ENCODE measurements at regions not wholly inside any gene's neighbourhood (a gene's known extent, or its start where the extent isn't known, plus 50 kb on each side); places are given as distances from the start of the nearest gene placed in this dataset.

GRCh38 chr9:82376677-82377232 lies 388.2 kb downstream of the SPATA31D1 start:
- DNase-seq (ENCODE audit: low read depth): no peak
- TF ChIP-seq CTCF (conservative IDR thresholded peaks at IDR 0.05; ENCODE audit: control insufficient read depth, insufficient read depth, low read depth, low read length): no peak
- no peak overlapping the region for H3K4me3 ChIP-seq (ENCODE audit: control insufficient read depth, low read depth, low read length)

DNA sequence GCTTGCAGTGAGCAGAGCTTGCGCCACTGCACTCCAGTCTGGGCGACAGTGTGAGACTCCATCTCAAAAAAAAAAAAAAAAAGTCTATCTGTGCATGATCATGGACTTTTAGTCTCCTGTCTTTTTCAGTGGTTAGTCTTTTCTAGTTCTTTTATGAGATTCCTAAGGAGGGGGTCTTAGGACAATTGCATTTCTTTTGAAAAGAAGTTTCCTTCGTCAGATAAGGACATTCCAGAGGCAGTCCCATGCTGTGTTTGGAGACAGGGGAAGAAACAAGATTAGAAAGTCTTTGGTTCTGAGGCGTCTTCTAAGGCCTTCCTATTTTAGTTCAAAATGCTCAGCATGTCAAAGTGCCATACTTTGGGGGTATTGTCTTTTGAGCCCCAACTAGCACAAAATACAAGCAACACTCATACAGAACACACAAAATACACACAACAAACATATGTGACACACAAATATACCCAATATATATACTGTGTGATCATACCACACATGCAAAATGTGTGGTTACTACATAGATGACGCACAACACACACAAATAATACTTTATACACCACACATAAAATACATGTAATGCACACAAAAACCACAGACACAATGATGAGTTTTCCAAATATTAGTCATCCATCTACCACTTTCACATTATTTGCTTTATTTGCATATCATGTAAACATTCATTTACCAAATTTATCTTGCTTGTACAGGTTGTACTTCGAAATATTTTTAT lies 394.5 kb downstream of the SPATA31D1 start:
- no peak overlapping the region for H3K4me3 ChIP-seq (ENCODE audit: control insufficient read depth, low read depth, low read length)
- TF ChIP-seq CTCF (conservative IDR thresholded peaks at IDR 0.05; ENCODE audit: control insufficient read depth, insufficient read depth, low read depth, low read length): no peak
- DNase-seq (ENCODE audit: low read depth): no peak

GRCh38 chr9:82385633-82386032 lies 397.1 kb downstream of the SPATA31D1 start:
- H3K4me3 ChIP-seq (ENCODE audit: control insufficient read depth, low read depth, low read length): no peak overlapping the region
- DNase-seq (ENCODE audit: low read depth): no peak
- TF ChIP-seq CTCF (conservative IDR thresholded peaks at IDR 0.05; ENCODE audit: control insufficient read depth, insufficient read depth, low read depth, low read length): no peak

DNA sequence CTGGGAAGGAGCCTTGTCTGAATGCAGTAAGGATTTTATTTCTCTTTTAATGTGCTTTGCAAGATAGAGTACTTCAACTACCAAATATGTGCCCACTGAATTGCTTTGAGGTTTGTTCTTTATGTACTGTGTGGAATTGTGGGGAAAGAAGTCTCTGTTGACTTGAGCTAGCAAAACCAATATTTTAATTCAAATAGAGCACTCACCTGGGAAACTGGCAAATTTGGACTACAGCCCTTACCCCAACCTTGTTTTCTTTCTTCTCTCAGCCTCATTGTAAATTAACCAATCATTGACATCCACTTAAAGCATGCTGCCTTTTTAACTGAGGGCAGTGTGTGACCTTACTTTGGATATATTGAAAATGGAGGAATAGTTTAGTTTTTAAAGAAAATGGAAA lies 409.0 kb downstream of the SPATA31D1 start:
- DNase-seq (ENCODE audit: low read depth): no peak
- no peak for TF ChIP-seq CTCF (conservative IDR thresholded peaks at IDR 0.05; ENCODE audit: control insufficient read depth, insufficient read depth, low read depth, low read length)
- no peak overlapping the region for H3K4me3 ChIP-seq (ENCODE audit: control insufficient read depth, low read depth, low read length)

- peak; percentile 56 for DNase-seq (ENCODE audit: low read depth)
- no peak overlapping the region for H3K4me3 ChIP-seq (ENCODE audit: control insufficient read depth, low read depth, low read length)
- TF ChIP-seq CTCF (conservative IDR thresholded peaks at IDR 0.05; ENCODE audit: control insufficient read depth, insufficient read depth, low read depth, low read length): no peak
Observed at GRCh38 chr9:82404196-82404870, 415.8 kb downstream of the SPATA31D1 start.

GRCh38 chr9:82404881-82405280 lies 416.3 kb downstream of the SPATA31D1 start:
- DNase-seq (ENCODE audit: low read depth): peak; percentile 36
- H3K4me3 ChIP-seq (ENCODE audit: control insufficient read depth, low read depth, low read length): no peak overlapping the region
- no peak for TF ChIP-seq CTCF (conservative IDR thresholded peaks at IDR 0.05; ENCODE audit: control insufficient read depth, insufficient read depth, low read depth, low read length)

All from fibroblast of mammary gland (primary cell).